ENCODE measurements at regions not wholly inside any gene's neighbourhood (a gene's known extent, or its start where the extent isn't known, plus 50 kb on each side); places are given as distances from the start of the nearest gene placed in this dataset.

GRCh38 chrX:44400588-44400987, 57.1 kb upstream of the EFHC2 start:
- H3K27ac ChIP-seq (ENCODE audit: control insufficient read depth, insufficient read depth), result no peak overlapping the region
- no peak for DNase-seq (ENCODE audit: low read depth, low spot score)
- no peaks in the 10 kb centered on the region for H3K27me3 ChIP-seq (replicated peaks in 1 of 2; ENCODE audit: control insufficient read depth in 2 of 2, insufficient read depth in 2 of 2, low read length in 1 of 2)
- H2AFZ ChIP-seq (ENCODE audit: control insufficient read depth, low read depth, low read length), result no peak overlapping the region
- no peak for ATAC-seq
- SMC1A ChIA-PET (ENCODE audit: uncharacterized antibody, unreplicated experiment), result no interaction called here
- RAD21 ChIA-PET (ENCODE audit: unreplicated experiment), result no interaction called here
- FAIRE-seq, result no peak
- POLR2A ChIA-PET, result no interaction called here
- no peaks in the 10 kb centered on the region for H3K4me1 ChIP-seq (ENCODE audit: control insufficient read depth, insufficient read depth, low read length)
- 30% methylated on average over 4 of the region's 4 CpGs for WGBS (ENCODE audit: insufficient coverage, insufficient replicate concordance, low lambda C conversion rate, missing lambda C conversion rate)
- intact Hi-C loops (cut with micrococcal nuclease; ENCODE audit: unreplicated experiment), result no loop called here
- TF ChIP-seq CHD1 (IDR thresholded peaks at IDR 0.05; ENCODE audit: low read depth, low read length) (no peak), POU2F2 (IDR thresholded peaks at IDR 0.05; ENCODE audit: borderline replicate concordance, low read depth, low read length) (no peak), FOXK2 (IDR thresholded peaks at IDR 0.05) (no peak), BHLHE40 (IDR thresholded peaks at IDR 0.05; ENCODE audit: borderline replicate concordance in 1 of 2, low read depth in 2 of 2, low read length in 1 of 2) (no peak), E2F4 (IDR thresholded peaks at IDR 0.05; ENCODE audit: low read depth, low read length) (no peak), NBN (IDR thresholded peaks at IDR 0.05) (no peak), ZNF217 (IDR thresholded peaks at IDR 0.05) (no peak), E2F8 (IDR thresholded peaks at IDR 0.05; ENCODE audit: low read depth, partially characterized antibody) (no peak), ATF3 (IDR thresholded peaks at IDR 0.05; ENCODE audit: borderline replicate concordance, extremely low read depth, low read depth, low read length) (no peak), NFYB (IDR thresholded peaks at IDR 0.05; ENCODE audit: insufficient read depth, low read depth, low read length) (no peak)
- in situ Hi-C loops (cut with MboI), result no loop called here
- H3K36me3 ChIP-seq (ENCODE audit: control insufficient read depth in 2 of 2, insufficient read depth in 2 of 2, low read length in 1 of 2), result no peaks in the 10 kb centered on the region
- CTCF ChIA-PET, result no interaction called here
- no peak overlapping the region for H3K9ac ChIP-seq (ENCODE audit: control insufficient read depth, insufficient read depth, low read length)
- no peak overlapping the region for H3K4me3 ChIP-seq
- no peaks in the 10 kb centered on the region for H3K9me3 ChIP-seq (replicated peaks; ENCODE audit: control insufficient read depth, insufficient read depth, low read length)
- no TSS peak for BruUV-seq (replicated peaks)
- H4K20me1 ChIP-seq (ENCODE audit: control insufficient read depth, insufficient read depth), result no peaks in the 10 kb centered on the region
- H3K4me2 ChIP-seq (ENCODE audit: control insufficient read depth, insufficient read depth), result no peak overlapping the region
- H3K79me2 ChIP-seq (ENCODE audit: control insufficient read depth, insufficient read depth, low read length), result no peaks in the 10 kb centered on the region
